HFF-Myc (cell line): ENCODE measurements at regions not wholly inside any gene's neighbourhood (a gene's known extent, or its start where the extent isn't known, plus 50 kb on each side); places are given as distances from the start of the nearest gene placed in this dataset.
A peak's percentile ranks its signal among the peaks of the same experiment; 100 is the strongest.
"Not testable (repeated sequence)": the region's sequence is repeated elsewhere in the genome, so short reads cannot be mapped to it uniquely, and the experiment has no call there.

Experiments used
- DNase-seq: peaks from one replicate; pipeline ENCODE4 v3.0.0-alpha.2; 2011; ENCODE audit warnings: low read depth; ENCODE audit errors: extremely low read depth
- H3K4me3 ChIP-seq: replicated peaks from 2 replicates; pipeline ENCODE4 v1.5.1; 2011; ENCODE audit warnings: low read depth, mild to moderate bottlenecking, control low read depth, low read length
- CTCF ChIP-seq: IDR thresholded peaks from 2 replicates; pipeline ENCODE4 v1.5.1; 2012; ENCODE audit warnings: mild to moderate bottlenecking, low read depth, low read length, control low read depth; ENCODE audit errors: missing control alignments

GRCh38 chr10:90023950-90024349, 322.6 kb downstream of the KIF20B start:
- no peak overlapping the region for H3K4me3 ChIP-seq
- no peak for DNase-seq
- TF ChIP-seq CTCF, result no peak

- no peak for TF ChIP-seq CTCF
- DNase-seq, result no peak
- H3K4me3 ChIP-seq, result no peak overlapping the region
Observed at GRCh38 chr10:90028312-90028711, 326.9 kb downstream of the KIF20B start.

GRCh38 chr10:90031776-90032175, 330.4 kb downstream of the KIF20B start:
- no peak overlapping the region for H3K4me3 ChIP-seq
- DNase-seq, result peak; percentile 17
- TF ChIP-seq CTCF, result no peak

- no peak for DNase-seq
- TF ChIP-seq CTCF, result no peak
Observed at GRCh38 chr10:90032519-90032918, 331.1 kb downstream of the KIF20B start.

GRCh38 chr10:90034862-90035261, 333.5 kb downstream of the KIF20B start:
- not testable (repeated sequence) for H3K4me3 ChIP-seq, DNase-seq

More at GRCh38 chr10:90032519-90032918, 331.1 kb downstream of the KIF20B start:
- no peak overlapping the region for H3K4me3 ChIP-seq

GRCh38 chr10:90041585-90041984, 340.2 kb downstream of the KIF20B start:
- TF ChIP-seq CTCF, result no peak
- no peak overlapping the region for H3K4me3 ChIP-seq
- DNase-seq, result no peak

GRCh38 chr10:90042075-90042474, 340.7 kb downstream of the KIF20B start:
- H3K4me3 ChIP-seq, result no peak overlapping the region
- DNase-seq, result no peak
- no peak for TF ChIP-seq CTCF
